Retinal pigment epithelial cell (primary cell): ENCODE measurements at regions not wholly inside any gene's neighbourhood (a gene's known extent, or its start where the extent isn't known, plus 50 kb on each side); places are given as distances from the start of the nearest gene placed in this dataset.

ENCODE experiments used
- DNase-seq: peaks from one replicate; pipeline ENCODE4 v3.0.0-alpha.2; 2010; ENCODE audit warnings: low read depth
- H3K4me3 ChIP-seq: 2 replicates; pipeline ENCODE4 v1.5.1; 2011; ENCODE audit warnings: mild to moderate bottlenecking, low read length, control low read depth, moderate library complexity
- CTCF ChIP-seq: conservative IDR thresholded peaks from 2 replicates; pipeline ENCODE4 v1.5.1; 2011; ENCODE audit warnings: low read depth, low read length, control low read depth, inconsistent platforms

- DNase-seq = no peak
- H3K4me3 ChIP-seq = no peak overlapping the region
- no peak for TF ChIP-seq CTCF
Measured at GRCh38 chr17:45680360-45680759, 103.8 kb upstream of the CRHR1 start.

DNA sequence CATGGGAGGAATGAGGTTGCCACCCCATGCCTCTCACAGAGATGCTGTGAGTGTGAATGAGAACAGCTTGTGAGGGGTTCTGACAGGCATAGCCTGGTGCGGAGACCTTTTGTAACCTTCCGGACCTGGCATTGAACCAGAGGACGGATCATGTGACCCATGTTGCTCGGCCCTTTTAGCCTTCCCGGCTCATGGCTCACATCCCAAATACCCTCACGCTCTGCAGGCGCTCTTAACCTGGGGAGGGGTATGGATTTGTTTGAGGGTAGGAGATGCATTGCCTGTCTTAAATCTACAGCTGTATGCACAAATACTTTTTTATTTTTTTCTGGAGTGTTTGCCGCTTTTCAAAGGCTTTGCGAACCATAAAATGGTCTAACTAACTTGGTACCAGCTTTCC is 102.4 kb upstream of the CRHR1 start:
- H3K4me3 ChIP-seq = no peak overlapping the region
- peak; percentile 18 for DNase-seq
- TF ChIP-seq CTCF = no peak

- TF ChIP-seq CTCF = no peak
- no peak overlapping the region for H3K4me3 ChIP-seq
- DNase-seq = no peak
Measured at GRCh38 chr17:45686250-45686649, 97.9 kb upstream of the CRHR1 start.

DNA sequence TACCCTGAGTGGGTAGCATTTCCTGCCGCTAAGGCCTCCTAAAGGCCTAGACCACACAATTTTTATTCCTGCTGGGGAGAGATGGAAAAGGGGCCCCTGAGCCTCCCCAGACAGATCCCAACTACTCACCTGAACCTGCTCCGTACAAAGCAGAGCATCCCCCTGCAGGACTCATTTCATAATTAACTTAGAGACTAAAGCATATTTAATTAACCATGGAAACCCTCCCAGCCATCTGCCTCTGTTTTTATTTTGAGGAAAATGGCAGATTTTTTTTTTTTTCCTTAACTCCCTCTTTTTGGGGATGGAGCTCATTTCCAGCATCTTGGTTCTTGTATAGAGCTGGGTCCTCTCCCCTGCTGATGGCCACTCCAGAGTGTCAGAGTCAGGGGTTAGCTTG is 96.5 kb upstream of the CRHR1 start:
- DNase-seq = no peak
- no peak for TF ChIP-seq CTCF

DNA sequence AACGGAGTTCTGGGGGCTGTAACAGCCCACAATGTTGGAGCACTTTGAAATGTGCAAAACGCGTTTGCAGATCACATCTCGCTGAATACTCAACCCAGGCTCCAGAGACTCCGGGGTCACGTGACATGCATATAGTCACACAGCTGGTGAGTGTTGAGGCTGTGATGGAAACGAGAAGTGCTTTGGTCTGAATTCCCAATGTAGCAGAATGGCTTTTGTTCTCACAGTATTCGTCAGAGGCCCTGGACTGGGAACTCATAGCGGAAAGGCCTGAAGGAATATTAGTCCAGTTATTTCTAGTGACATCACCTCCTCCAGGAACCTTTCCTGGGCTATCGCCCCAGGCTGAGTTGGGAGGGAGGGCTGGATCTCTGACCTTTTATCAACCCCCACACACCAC is 95.8 kb upstream of the CRHR1 start:
- no peak for TF ChIP-seq CTCF
- no peak overlapping the region for H3K4me3 ChIP-seq

More for the DNA sequence above, 96.5 kb upstream of the CRHR1 start:
- no peak overlapping the region for H3K4me3 ChIP-seq

DNA sequence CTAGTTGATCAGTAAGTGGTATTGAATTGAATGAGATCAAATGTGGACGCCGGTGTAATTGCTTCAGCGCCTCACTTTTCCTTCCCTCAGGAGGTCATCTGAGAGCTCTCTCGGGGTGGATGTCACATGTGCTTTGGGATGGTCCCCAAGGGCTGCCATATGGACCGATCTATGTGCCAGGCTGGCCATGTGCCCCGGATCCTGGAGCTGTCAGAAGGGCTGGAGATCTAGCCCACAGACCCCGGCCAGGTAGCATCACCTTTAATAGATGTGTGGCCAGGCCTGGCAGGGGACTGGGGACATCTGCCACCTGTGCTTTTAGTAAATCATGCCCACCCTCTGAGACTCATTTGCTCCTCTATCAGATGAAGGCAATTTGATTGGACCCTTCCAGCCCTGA is 95.3 kb upstream of the CRHR1 start:
- no peak overlapping the region for H3K4me3 ChIP-seq
- no peak for DNase-seq
- TF ChIP-seq CTCF = no peak

More for the DNA sequence above, 95.8 kb upstream of the CRHR1 start:
- DNase-seq = no peak

DNA sequence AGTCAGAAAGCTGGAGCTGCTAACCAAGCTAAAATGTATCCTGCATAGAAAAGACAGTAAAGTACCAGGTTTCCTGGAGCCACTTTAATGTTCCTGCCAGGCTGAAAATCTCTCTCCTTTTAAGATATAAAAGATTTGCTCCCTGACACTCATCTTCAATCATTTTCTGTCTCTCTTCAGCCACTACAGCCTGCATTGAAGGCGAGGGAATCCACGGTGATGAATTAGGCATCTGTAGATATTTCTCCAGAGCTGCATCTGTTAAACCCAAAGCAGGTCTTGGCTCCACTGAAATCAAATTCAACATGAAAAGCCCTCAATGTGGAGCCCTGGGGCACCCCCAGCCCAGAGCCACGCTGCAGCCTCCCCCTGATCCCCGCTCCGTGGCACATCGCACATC is 94.7 kb upstream of the CRHR1 start:
- no peak for TF ChIP-seq CTCF
- no peak for DNase-seq
- no peak overlapping the region for H3K4me3 ChIP-seq
